ENCODE measurements at regions not wholly inside any gene's neighbourhood (a gene's known extent, or its start where the extent isn't known, plus 50 kb on each side); places are given as distances from the start of the nearest gene placed in this dataset.

DNA sequence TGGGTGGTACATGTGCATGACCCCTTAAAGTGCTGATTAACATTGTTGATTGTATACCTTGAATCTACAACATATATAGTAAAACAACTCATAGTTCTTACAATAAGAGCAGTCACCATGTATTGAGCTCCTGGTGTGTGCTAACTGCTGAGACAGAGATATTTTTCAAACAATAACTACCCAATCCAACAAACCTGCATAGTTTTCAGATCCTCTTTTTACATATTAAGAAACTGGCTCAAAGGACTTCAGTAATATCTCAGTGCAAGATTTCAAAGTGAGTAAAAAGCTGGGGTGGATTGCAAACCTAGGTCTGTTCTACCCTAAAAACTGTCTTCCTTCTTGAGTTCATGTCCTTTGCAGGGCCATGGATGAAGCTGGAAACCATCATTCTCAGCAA lies 272.2 kb downstream of the SNX13 start:
- Histone ChIP-seq H4K20me1 (ENCODE audit: insufficient read depth, poor library complexity, severe bottlenecking) (no peaks in the 10 kb centered on the region), H2AFZ (no peak overlapping the region), H3K4me1 (ENCODE audit: insufficient read depth) (no peaks in the 10 kb centered on the region), H3K36me3 (replicated peaks; ENCODE audit: insufficient read depth, low read depth) (no peaks in the 10 kb centered on the region), H3K27ac (no peak overlapping the region), H3K9me2 (replicated peaks; ENCODE audit: insufficient read depth) (no peaks in the 10 kb centered on the region), H3K4me2 (no peak overlapping the region), H3K9me3 (ENCODE audit: low read depth) (no peaks in the 10 kb centered on the region), H3K4me3 (no peak overlapping the region), H3K79me2 (no peaks in the 10 kb centered on the region), H3K27me3 (no peaks in the 10 kb centered on the region)
- no peak for DNase-seq (ENCODE audit: low spot score)
- no peak for TF ChIP-seq EZH2phosphoT487 (IDR thresholded peaks at IDR 0.05; ENCODE audit: low read depth, severe bottlenecking, unreplicated experiment)
- no peak for TF ChIP-seq CTCF (IDR thresholded peaks at IDR 0.05; ENCODE audit: poor library complexity)
- TF ChIP-seq EZH2 (IDR thresholded peaks at IDR 0.05; ENCODE audit: borderline replicate concordance), result no peak

GRCh38 chr7:17669204-17669603 lies 271.1 kb downstream of the SNX13 start:
- Histone ChIP-seq H3K4me2 (no peak overlapping the region), H4K20me1 (ENCODE audit: insufficient read depth, poor library complexity, severe bottlenecking) (no peaks in the 10 kb centered on the region), H3K79me2 (no peaks in the 10 kb centered on the region), H3K27ac (no peak overlapping the region), H3K4me3 (no peak overlapping the region), H3K4me1 (ENCODE audit: insufficient read depth) (peaks cover 3% of the 10 kb centered on the region), H3K9me3 (ENCODE audit: low read depth) (no peaks in the 10 kb centered on the region), H3K9me2 (replicated peaks; ENCODE audit: insufficient read depth) (no peaks in the 10 kb centered on the region), H2AFZ (no peak overlapping the region), H3K27me3 (no peaks in the 10 kb centered on the region), H3K36me3 (replicated peaks; ENCODE audit: insufficient read depth, low read depth) (no peaks in the 10 kb centered on the region)
- 87% methylated on average over 4 of the region's 4 CpGs for WGBS (ENCODE audit: low lambda C conversion rate, missing lambda C conversion rate)
- TF ChIP-seq CTCF (IDR thresholded peaks at IDR 0.05; ENCODE audit: poor library complexity) (no peak), EZH2phosphoT487 (IDR thresholded peaks at IDR 0.05; ENCODE audit: low read depth, severe bottlenecking, unreplicated experiment) (no peak), EZH2 (IDR thresholded peaks at IDR 0.05; ENCODE audit: borderline replicate concordance) (no peak)
- no peak for DNase-seq (ENCODE audit: low spot score)

GRCh38 chr7:17671956-17672355 lies 268.3 kb downstream of the SNX13 start:
- Histone ChIP-seq H3K9me2 (replicated peaks; ENCODE audit: insufficient read depth) (no peaks in the 10 kb centered on the region), H3K79me2 (no peaks in the 10 kb centered on the region), H3K27ac (no peak overlapping the region), H3K27me3 (no peaks in the 10 kb centered on the region), H3K9me3 (ENCODE audit: low read depth) (no peaks in the 10 kb centered on the region), H3K4me3 (no peak overlapping the region), H3K4me1 (ENCODE audit: insufficient read depth) (peaks cover 3% of the 10 kb centered on the region), H2AFZ (no peak overlapping the region), H3K36me3 (replicated peaks; ENCODE audit: insufficient read depth, low read depth) (no peaks in the 10 kb centered on the region), H3K4me2 (no peak overlapping the region), H4K20me1 (ENCODE audit: insufficient read depth, poor library complexity, severe bottlenecking) (no peaks in the 10 kb centered on the region)
- WGBS (ENCODE audit: low lambda C conversion rate, missing lambda C conversion rate), result 84% methylated on average over 2 of the region's 2 CpGs
- TF ChIP-seq CTCF (IDR thresholded peaks at IDR 0.05; ENCODE audit: poor library complexity) (no peak), EZH2 (IDR thresholded peaks at IDR 0.05; ENCODE audit: borderline replicate concordance) (no peak), EZH2phosphoT487 (IDR thresholded peaks at IDR 0.05; ENCODE audit: low read depth, severe bottlenecking, unreplicated experiment) (no peak)
- DNase-seq (ENCODE audit: low spot score), result no peak

- WGBS (ENCODE audit: low lambda C conversion rate, missing lambda C conversion rate), result 92% methylated on average over 4 of the region's 4 CpGs
- no peak overlapping the region for H2AFZ ChIP-seq
- TF ChIP-seq CTCF (IDR thresholded peaks at IDR 0.05; ENCODE audit: poor library complexity) (no peak), EZH2phosphoT487 (IDR thresholded peaks at IDR 0.05; ENCODE audit: low read depth, severe bottlenecking, unreplicated experiment) (no peak)
- no peak overlapping the region for H3K4me2 ChIP-seq
- no peak overlapping the region for H3K4me3 ChIP-seq
- no peaks in the 10 kb centered on the region for H3K36me3 ChIP-seq (replicated peaks; ENCODE audit: insufficient read depth, low read depth)
- H3K27me3 ChIP-seq, result no peaks in the 10 kb centered on the region
- no peaks in the 10 kb centered on the region for H4K20me1 ChIP-seq (ENCODE audit: insufficient read depth, poor library complexity, severe bottlenecking)
- no peaks in the 10 kb centered on the region for H3K79me2 ChIP-seq
- no peaks in the 10 kb centered on the region for H3K9me3 ChIP-seq (ENCODE audit: low read depth)
- peaks cover 3% of the 10 kb centered on the region for H3K4me1 ChIP-seq (ENCODE audit: insufficient read depth)
- no peak for DNase-seq (ENCODE audit: low spot score)
- no peaks in the 10 kb centered on the region for H3K9me2 ChIP-seq (replicated peaks; ENCODE audit: insufficient read depth)
- no peak overlapping the region for H3K27ac ChIP-seq
Observed at GRCh38 chr7:17672783-17673182, 267.5 kb downstream of the SNX13 start.
